ENCODE measurements at regions not wholly inside any gene's neighbourhood (a gene's known extent, or its start where the extent isn't known, plus 50 kb on each side); places are given as distances from the start of the nearest gene placed in this dataset.
A peak's percentile ranks its signal among the peaks of the same experiment; 100 is the strongest.
"Not testable (repeated sequence)": the region's sequence is repeated elsewhere in the genome, so short reads cannot be mapped to it uniquely, and the experiment has no call there.

- DNase-seq, result no peak
These were observed 112.3 kb upstream of the GDNF start for GRCh38 chr5:37951946-37952721.

- DNase-seq, result no peak
These were observed 110.6 kb upstream of the GDNF start for GRCh38 chr5:37950436-37950835.

- no peak for DNase-seq
These were observed 105.6 kb upstream of the GDNF start for GRCh38 chr5:37945446-37945845.

- DNase-seq, result not testable (repeated sequence)
These were observed 103.3 kb upstream of the GDNF start for GRCh38 chr5:37943136-37943535.

GRCh38 chr5:37940931-37941623 lies 101.2 kb upstream of the GDNF start:
- no peak for DNase-seq

GRCh38 chr5:37938861-37939260 lies 99.0 kb upstream of the GDNF start:
- no peak for DNase-seq

GRCh38 chr5:37938076-37938852 lies 98.4 kb upstream of the GDNF start:
- DNase-seq, result no peak

GRCh38 chr5:37936091-37936490 lies 96.2 kb upstream of the GDNF start:
- DNase-seq, result no peak

GRCh38 chr5:37933576-37933975 lies 93.7 kb upstream of the GDNF start:
- DNase-seq, result no peak

- no peak for DNase-seq
These were observed 92.6 kb upstream of the GDNF start for GRCh38 chr5:37932450-37932849.

- no peak for DNase-seq
These were observed 91.7 kb upstream of the GDNF start for GRCh38 chr5:37931541-37931940.

GRCh38 chr5:37930350-37930749 lies 90.5 kb upstream of the GDNF start:
- DNase-seq, result no peak

GRCh38 chr5:37929791-37930190 lies 90.0 kb upstream of the GDNF start:
- no peak for DNase-seq

GRCh38 chr5:37927753-37928152 lies 87.9 kb upstream of the GDNF start:
- DNase-seq, result not testable (repeated sequence)

GRCh38 chr5:37926732-37927131 lies 86.9 kb upstream of the GDNF start:
- peak; percentile 73 to 80 for DNase-seq

GRCh38 chr5:37921452-37921851 lies 81.6 kb upstream of the GDNF start:
- DNase-seq, result peak; percentile 65 to 66

GRCh38 chr5:37918424-37918823 lies 78.6 kb upstream of the GDNF start:
- DNase-seq, result no peak

- DNase-seq, result no peak
These were observed 76.7 kb upstream of the GDNF start for GRCh38 chr5:37916525-37916924.

- DNase-seq, result no peak
These were observed 75.4 kb upstream of the GDNF start for GRCh38 chr5:37915097-37915736.

GRCh38 chr5:37909610-37910266 lies 69.9 kb upstream of the GDNF start:
- DNase-seq, result not testable (repeated sequence)

GRCh38 chr5:37906416-37906815 lies 66.6 kb upstream of the GDNF start:
- DNase-seq, result no peak

- DNase-seq, result no peak
These were observed 65.4 kb upstream of the GDNF start for GRCh38 chr5:37905230-37905629.

- DNase-seq, result no peak
These were observed 62.5 kb upstream of the GDNF start for GRCh38 chr5:37902323-37902722.

All from Kasumi-1 (cell line).